ENCODE measurements at regions not wholly inside any gene's neighbourhood (a gene's known extent, or its start where the extent isn't known, plus 50 kb on each side); places are given as distances from the start of the nearest gene placed in this dataset.
"Not testable (repeated sequence)": the region's sequence is repeated elsewhere in the genome, so short reads cannot be mapped to it uniquely, and the experiment has no call there.

DNA sequence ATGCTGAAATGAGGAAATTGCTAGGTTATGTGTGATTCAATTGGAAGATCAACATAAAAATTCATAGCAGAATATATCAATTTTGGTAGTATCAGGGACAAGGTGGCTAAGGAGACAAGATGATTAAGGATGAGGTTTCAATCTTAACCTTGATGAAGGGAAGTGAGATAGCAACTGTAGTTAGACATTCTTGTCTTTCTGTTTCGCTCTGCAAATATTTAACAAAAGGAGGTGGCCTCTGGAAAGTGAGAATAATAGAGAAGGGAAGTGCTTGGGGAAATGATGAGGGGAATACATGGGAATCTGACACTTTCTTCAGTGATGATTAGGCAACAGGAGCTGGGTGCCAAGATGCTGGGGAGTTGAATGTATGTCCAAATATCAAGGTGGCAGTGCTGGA is 337.1 kb upstream of the PUDP start:
- TF ChIP-seq, protein P1, sequence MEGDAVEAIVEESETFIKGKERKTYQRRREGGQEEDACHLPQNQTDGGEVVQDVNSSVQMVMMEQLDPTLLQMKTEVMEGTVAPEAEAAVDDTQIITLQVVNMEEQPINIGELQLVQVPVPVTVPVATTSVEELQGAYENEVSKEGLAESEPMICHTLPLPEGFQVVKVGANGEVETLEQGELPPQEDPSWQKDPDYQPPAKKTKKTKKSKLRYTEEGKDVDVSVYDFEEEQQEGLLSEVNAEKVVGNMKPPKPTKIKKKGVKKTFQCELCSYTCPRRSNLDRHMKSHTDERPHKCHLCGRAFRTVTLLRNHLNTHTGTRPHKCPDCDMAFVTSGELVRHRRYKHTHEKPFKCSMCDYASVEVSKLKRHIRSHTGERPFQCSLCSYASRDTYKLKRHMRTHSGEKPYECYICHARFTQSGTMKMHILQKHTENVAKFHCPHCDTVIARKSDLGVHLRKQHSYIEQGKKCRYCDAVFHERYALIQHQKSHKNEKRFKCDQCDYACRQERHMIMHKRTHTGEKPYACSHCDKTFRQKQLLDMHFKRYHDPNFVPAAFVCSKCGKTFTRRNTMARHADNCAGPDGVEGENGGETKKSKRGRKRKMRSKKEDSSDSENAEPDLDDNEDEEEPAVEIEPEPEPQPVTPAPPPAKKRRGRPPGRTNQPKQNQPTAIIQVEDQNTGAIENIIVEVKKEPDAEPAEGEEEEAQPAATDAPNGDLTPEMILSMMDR (conservative IDR thresholded peaks at IDR 0.05): no peak
- H3K9me3 Mint-ChIP-seq: peaks cover 8% of the 10 kb centered on the region
- no peak overlapping the region for H3K4me3 Mint-ChIP-seq
- H3K27ac Mint-ChIP-seq (ENCODE audit: unreplicated experiment): no peak overlapping the region
- H3K27me3 Mint-ChIP-seq (ENCODE audit: low read depth): no peaks in the 10 kb centered on the region
- H3K4me1 Mint-ChIP-seq: peaks cover 7% of the 10 kb centered on the region
- peaks cover 4% of the 10 kb centered on the region for H3K36me3 Mint-ChIP-seq (ENCODE audit: low read depth)
- no peak for DNase-seq (ENCODE audit: low read depth, low spot score)

DNA sequence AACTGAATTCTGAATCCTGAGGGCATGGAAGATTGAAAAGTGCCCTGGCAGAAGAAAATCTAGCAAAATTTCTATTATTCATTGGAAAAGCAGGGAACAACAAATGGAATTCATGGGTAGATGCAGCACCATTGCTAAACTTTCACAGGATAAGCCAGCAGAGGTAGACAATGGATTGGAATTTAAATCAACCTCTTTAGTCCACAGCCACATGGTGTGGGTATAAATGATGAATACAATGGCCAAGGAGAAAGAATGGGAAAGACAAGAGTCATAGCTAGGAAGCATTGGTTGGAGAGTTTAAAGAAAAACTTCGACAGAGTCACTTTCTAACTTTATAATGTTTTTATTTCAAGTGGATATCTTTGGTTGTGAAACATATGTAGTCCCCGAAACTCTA is 332.8 kb upstream of the PUDP start:
- DNase-seq (ENCODE audit: low read depth, low spot score): no peak
- Mint-ChIP-seq H3K36me3 (ENCODE audit: low read depth) (peaks cover 4% of the 10 kb centered on the region), H3K27ac (ENCODE audit: unreplicated experiment) (no peak overlapping the region), H3K4me3 (no peak overlapping the region), H3K9me3 (peaks cover 10% of the 10 kb centered on the region), H3K4me1 (peaks cover 4% of the 10 kb centered on the region), H3K27me3 (ENCODE audit: low read depth) (no peaks in the 10 kb centered on the region)
- TF ChIP-seq, protein P1 (conservative IDR thresholded peaks at IDR 0.05): no peak

DNA sequence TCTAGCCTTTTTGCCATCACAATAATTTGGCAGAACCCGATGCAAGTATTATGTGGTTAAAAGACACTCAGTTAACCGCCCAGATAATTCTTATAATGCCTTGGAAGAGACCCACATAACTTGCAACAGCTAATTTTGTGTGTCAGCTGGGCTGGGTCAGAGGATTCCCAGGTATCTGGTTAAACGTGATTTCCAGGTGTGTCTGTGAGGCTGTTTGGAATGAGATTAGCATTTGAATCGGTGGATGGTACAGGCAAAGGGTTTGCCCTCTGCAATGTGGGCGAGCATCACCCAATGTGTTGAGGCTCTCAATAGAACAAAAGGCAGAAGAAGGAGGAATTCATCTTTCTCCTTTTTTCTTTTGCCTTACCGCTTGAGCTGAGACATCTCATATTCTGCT is 314.2 kb upstream of the PUDP start:
- H3K4me3 Mint-ChIP-seq: no peak overlapping the region
- H3K27me3 Mint-ChIP-seq (ENCODE audit: low read depth): no peaks in the 10 kb centered on the region
- peaks cover 4% of the 10 kb centered on the region for H3K4me1 Mint-ChIP-seq
- no peaks in the 10 kb centered on the region for H3K36me3 Mint-ChIP-seq (ENCODE audit: low read depth)
- peaks cover 6% of the 10 kb centered on the region for H3K9me3 Mint-ChIP-seq
- no peak for DNase-seq (ENCODE audit: low read depth, low spot score)
- H3K27ac Mint-ChIP-seq (ENCODE audit: unreplicated experiment): no peak overlapping the region
- TF ChIP-seq, protein P1 (conservative IDR thresholded peaks at IDR 0.05): no peak

DNA sequence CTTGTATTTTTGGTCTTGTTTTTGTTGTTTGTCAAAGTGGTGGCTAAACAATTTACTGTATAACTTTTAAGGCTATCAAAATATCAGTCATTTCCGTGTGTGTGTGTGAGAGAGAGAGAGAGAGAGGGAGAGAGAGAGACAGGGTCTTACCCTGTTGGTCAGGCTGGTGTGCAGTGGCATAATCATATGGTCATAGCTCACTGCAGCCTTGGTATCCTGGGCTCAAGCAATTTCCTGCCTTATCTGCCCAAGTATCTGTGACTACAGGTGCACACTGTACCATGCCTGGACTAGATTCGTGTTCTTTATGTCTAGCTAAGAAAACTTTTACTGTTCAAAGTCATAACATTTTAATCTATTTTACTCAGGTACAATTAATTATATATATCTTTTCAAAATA is 313.1 kb upstream of the PUDP start:
- not testable (repeated sequence) for H3K27me3 Mint-ChIP-seq (ENCODE audit: low read depth); H3K9me3 Mint-ChIP-seq; H3K27ac Mint-ChIP-seq (ENCODE audit: unreplicated experiment); H3K4me3 Mint-ChIP-seq; DNase-seq (ENCODE audit: low read depth, low spot score); H3K36me3 Mint-ChIP-seq (ENCODE audit: low read depth); H3K4me1 Mint-ChIP-seq

DNA sequence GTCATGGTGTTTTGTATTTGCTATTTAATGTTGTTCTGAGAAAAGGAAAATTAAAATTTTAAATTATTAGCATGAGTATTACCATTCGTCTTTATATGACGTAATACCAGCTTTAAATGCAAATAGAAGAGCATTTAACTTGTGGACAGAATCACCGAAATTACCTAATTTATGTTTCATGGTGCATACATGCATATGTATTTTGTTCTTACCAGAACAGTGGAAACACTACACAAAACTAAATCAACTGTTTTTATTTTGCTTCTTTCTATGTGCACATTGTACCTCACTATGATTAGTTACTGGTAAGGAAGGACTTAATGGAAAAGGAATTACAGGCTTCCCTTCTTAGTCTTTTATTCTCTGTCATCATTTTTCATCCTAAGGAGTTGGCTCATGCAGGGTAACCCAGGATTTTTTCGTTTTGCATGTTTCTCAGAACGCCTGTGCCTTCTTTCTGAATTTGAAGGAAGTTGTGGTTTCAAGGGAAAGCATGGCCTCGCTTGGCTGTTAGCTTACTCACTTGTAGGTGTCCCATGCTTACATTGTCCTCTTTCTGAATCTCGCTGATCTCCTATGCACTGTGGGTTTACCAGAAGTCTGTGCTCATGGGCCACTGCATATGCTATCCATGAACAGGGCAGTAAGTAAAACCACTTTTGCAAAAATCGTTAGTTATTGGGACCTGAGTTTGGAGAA is 300.0 kb upstream of the PUDP start:
- no peaks in the 10 kb centered on the region for H3K4me1 Mint-ChIP-seq
- TF ChIP-seq, protein P1 (conservative IDR thresholded peaks at IDR 0.05): no peak
- DNase-seq (ENCODE audit: low read depth, low spot score): no peak
- H3K27ac Mint-ChIP-seq (ENCODE audit: unreplicated experiment): no peak overlapping the region
- no peaks in the 10 kb centered on the region for H3K9me3 Mint-ChIP-seq
- no peaks in the 10 kb centered on the region for H3K36me3 Mint-ChIP-seq (ENCODE audit: low read depth)
- no peak overlapping the region for H3K4me3 Mint-ChIP-seq
- H3K27me3 Mint-ChIP-seq (ENCODE audit: low read depth): no peaks in the 10 kb centered on the region

DNA sequence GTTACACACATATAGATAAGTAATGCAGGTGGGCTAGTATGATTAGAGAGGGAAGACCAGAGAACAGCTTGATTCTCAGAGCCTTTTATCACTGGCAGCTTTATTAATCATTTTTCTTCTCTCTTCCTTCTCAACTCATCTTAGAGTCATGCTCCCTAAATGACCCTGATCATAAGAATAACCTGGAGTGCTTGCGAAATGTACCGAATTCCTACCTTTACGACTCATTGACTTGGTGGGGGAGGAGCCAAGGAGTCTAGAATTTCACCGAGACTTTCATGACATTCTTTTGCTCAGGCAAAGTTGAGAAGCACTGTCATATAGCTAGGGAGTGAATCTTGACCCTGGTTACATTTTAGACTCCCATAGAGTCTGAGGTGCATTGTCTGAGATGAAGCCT is 298.9 kb upstream of the PUDP start:
- TF ChIP-seq, protein P1 (conservative IDR thresholded peaks at IDR 0.05): no peak
- Mint-ChIP-seq H3K4me1 (no peaks in the 10 kb centered on the region), H3K4me3 (no peak overlapping the region), H3K36me3 (ENCODE audit: low read depth) (no peaks in the 10 kb centered on the region), H3K27ac (ENCODE audit: unreplicated experiment) (no peak overlapping the region), H3K9me3 (no peaks in the 10 kb centered on the region), H3K27me3 (ENCODE audit: low read depth) (no peaks in the 10 kb centered on the region)
- DNase-seq (ENCODE audit: low read depth, low spot score): no peak

All from neural crest cell (in vitro differentiated cells).